AG04450 (cell line): ENCODE measurements at regions not wholly inside any gene's neighbourhood (a gene's known extent, or its start where the extent isn't known, plus 50 kb on each side); places are given as distances from the start of the nearest gene placed in this dataset.

Source experiments
- CTCF ChIA-PET: fragments of 300-600, 350-600 bp; formaldehyde crosslinking; extraction: SDS; loops from one replicate; lab custom pipeline; 2022; ENCODE audit warnings: antibody characterized with exemption, inconsistent platforms; lab: Charles Lee
- POLR2A ChIA-PET: fragments of 350-600 bp; formaldehyde crosslinking; extraction: SDS; loops from one replicate; lab custom pipeline; 2021; ENCODE audit warnings: antibody characterized with exemption, inconsistent platforms; lab: Yijun Ruan, JAX
- DNase-seq: peaks from one replicate; pipeline ENCODE4 v3.0.0-alpha.2; 2011; ENCODE audit warnings: low read depth, low spot score
- H3K27ac ChIP-seq: one replicate; pipeline ENCODE4 v1.5.1; 2012; ENCODE audit warnings: low read depth, low read length, control low read depth
- H3K27me3 ChIP-seq: one replicate; pipeline ENCODE4 v1.6.0; 2012; ENCODE audit warnings: low read length; ENCODE audit not compliant: control insufficient read depth, insufficient read depth
- H3K4me3 ChIP-seq: 2 replicates; pipeline ENCODE4 v1.5.1; 2011; ENCODE audit warnings: mild to moderate bottlenecking, low read depth, low read length, control low read depth
- H3K9me3 ChIP-seq: 2 replicates; pipeline ENCODE4 v1.5.1; 2012; ENCODE audit warnings: low read length; ENCODE audit not compliant: control insufficient read depth, insufficient read depth
- CTCF ChIP-seq: IDR thresholded peaks from 2 replicates; pipeline ENCODE4 v1.5.1; 2011; ENCODE audit warnings: low read depth, low read length, control low read depth, inconsistent platforms

GRCh38 chr4:123977641-123978081 is 581.1 kb downstream of the SPRY1 start:
- no peak for TF ChIP-seq CTCF
- CTCF ChIA-PET: interaction anchor here (0.6 to 0.9 kb wide), 2 partner anchors 850 to 876 kb away, joined by 3 read pairs; no protein-coding TSS in a partner anchor
- no peak for DNase-seq

GRCh38 chr4:123978637-123979036 is 582.0 kb downstream of the SPRY1 start:
- no peak overlapping the region for H3K4me3 ChIP-seq
- H3K27ac ChIP-seq: no peak overlapping the region
- H3K27me3 ChIP-seq: no peaks in the 10 kb centered on the region
- POLR2A ChIA-PET: no interaction called here
- H3K9me3 ChIP-seq: peaks cover 4% of the 10 kb centered on the region; the same call in 1 of the 2 replicates
- CTCF ChIA-PET: no interaction called here
- no peak for TF ChIP-seq CTCF
- DNase-seq: no peak

More at GRCh38 chr4:123977641-123978081, 581.1 kb downstream of the SPRY1 start:
- peaks cover under 1% of the 10 kb centered on the region; the same call in 1 of the 2 replicates for H3K9me3 ChIP-seq
- POLR2A ChIA-PET: no interaction called here
- H3K4me3 ChIP-seq: no peak overlapping the region
- H3K27ac ChIP-seq: no peak overlapping the region
- no peaks in the 10 kb centered on the region for H3K27me3 ChIP-seq

- ChIA-PET POLR2A (no interaction called here), CTCF (no interaction called here)
- H3K27ac ChIP-seq: no peak overlapping the region
- no peaks in the 10 kb centered on the region for H3K27me3 ChIP-seq
- TF ChIP-seq CTCF: no peak
- peaks cover 4% of the 10 kb centered on the region; the same call in 1 of the 2 replicates for H3K9me3 ChIP-seq
- no peak for DNase-seq
- no peak overlapping the region for H3K4me3 ChIP-seq
Observed at GRCh38 chr4:123980736-123981300, 584.2 kb downstream of the SPRY1 start.

- H3K4me3 ChIP-seq: no peak overlapping the region
- TF ChIP-seq CTCF: no peak
- DNase-seq: no peak
- no peaks in the 10 kb centered on the region for H3K27me3 ChIP-seq
- H3K9me3 ChIP-seq: peaks cover 4% of the 10 kb centered on the region; the same call in 1 of the 2 replicates
- ChIA-PET POLR2A (no interaction called here), CTCF (no interaction called here)
- H3K27ac ChIP-seq: no peak overlapping the region
Observed at GRCh38 chr4:123984886-123985285, 588.3 kb downstream of the SPRY1 start.

GRCh38 chr4:123986268-123986798 is 589.7 kb downstream of the SPRY1 start:
- POLR2A ChIA-PET: no interaction called here
- Histone ChIP-seq H3K27ac (peak overlapping the region; percentile 87), H3K4me3 (no peak overlapping the region), H3K27me3 (no peaks in the 10 kb centered on the region), H3K9me3 (peaks cover 4% of the 10 kb centered on the region; the same call in 1 of the 2 replicates)
- DNase-seq: peak; percentile 50
- no peak for TF ChIP-seq CTCF
- CTCF ChIA-PET: no interaction called here
